ENCODE measurements at regions not wholly inside any gene's neighbourhood (a gene's known extent, or its start where the extent isn't known, plus 50 kb on each side); places are given as distances from the start of the nearest gene placed in this dataset.
A peak's percentile ranks its signal among the peaks of the same experiment; 100 is the strongest.
"Not testable (repeated sequence)": the region's sequence is repeated elsewhere in the genome, so short reads cannot be mapped to it uniquely, and the experiment has no call there.

DNA sequence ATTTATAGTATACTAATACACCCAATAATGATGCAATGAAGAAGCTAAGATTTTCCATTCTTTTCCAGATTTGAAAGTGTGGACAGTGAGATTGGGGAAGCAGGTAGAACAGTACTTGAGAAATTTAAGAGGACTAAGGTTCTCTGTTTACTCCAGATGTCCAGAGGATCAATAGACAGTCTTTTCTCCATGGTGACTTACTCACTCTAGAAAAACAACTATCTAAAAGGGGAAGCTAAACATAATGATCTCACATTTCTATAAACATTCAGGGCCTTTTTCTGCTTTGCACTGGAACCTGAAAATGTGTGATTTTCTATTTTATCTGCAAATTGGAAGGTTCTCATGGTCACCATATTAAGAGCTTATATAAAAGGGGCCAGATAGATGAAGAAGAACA lies 93.9 kb upstream of the ZBTB18 start:
- no peak overlapping the region for H3K4me3 ChIP-seq (ENCODE audit: low read depth, low read length)
- no peak for DNase-seq (ENCODE audit: low read depth)
- TF ChIP-seq POLR2A (IDR thresholded peaks at IDR 0.05; ENCODE audit: extremely low read depth, insufficient read length) (no peak), MYC (IDR thresholded peaks at IDR 0.05; ENCODE audit: low read depth, low read length) (no peak)
- TF ChIP-seq, protein P1, sequence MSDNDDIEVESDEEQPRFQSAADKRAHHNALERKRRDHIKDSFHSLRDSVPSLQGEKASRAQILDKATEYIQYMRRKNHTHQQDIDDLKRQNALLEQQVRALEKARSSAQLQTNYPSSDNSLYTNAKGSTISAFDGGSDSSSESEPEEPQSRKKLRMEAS (IDR thresholded peaks at IDR 0.05; ENCODE audit: low read depth, low read length) = no peak
- TF ChIP-seq, protein P2, sequence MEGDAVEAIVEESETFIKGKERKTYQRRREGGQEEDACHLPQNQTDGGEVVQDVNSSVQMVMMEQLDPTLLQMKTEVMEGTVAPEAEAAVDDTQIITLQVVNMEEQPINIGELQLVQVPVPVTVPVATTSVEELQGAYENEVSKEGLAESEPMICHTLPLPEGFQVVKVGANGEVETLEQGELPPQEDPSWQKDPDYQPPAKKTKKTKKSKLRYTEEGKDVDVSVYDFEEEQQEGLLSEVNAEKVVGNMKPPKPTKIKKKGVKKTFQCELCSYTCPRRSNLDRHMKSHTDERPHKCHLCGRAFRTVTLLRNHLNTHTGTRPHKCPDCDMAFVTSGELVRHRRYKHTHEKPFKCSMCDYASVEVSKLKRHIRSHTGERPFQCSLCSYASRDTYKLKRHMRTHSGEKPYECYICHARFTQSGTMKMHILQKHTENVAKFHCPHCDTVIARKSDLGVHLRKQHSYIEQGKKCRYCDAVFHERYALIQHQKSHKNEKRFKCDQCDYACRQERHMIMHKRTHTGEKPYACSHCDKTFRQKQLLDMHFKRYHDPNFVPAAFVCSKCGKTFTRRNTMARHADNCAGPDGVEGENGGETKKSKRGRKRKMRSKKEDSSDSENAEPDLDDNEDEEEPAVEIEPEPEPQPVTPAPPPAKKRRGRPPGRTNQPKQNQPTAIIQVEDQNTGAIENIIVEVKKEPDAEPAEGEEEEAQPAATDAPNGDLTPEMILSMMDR (IDR thresholded peaks at IDR 0.05; ENCODE audit: low read depth, low read length) = no peak

DNA sequence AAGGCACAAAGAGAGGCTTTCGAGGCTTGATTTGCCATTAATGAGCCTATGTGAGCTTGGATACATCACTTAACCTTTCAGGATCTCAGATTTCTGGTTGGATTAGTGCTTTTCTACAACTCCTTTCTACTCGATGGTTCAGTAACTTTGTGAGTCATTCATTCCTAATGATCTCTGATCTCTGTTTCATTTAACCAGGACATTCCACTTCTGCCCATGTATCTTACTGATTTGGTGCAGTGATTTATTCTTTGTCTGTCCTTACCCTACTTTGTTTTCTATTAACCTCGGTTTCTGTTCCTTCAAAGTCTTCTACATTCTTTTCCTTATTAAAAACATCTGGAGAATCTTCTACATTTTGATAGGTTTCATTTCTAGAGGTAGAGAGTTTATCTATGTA lies 94.6 kb upstream of the ZBTB18 start:
- no peak overlapping the region for H3K4me3 ChIP-seq (ENCODE audit: low read depth, low read length)
- DNase-seq (ENCODE audit: low read depth) = no peak
- no peak for TF ChIP-seq MYC (IDR thresholded peaks at IDR 0.05; ENCODE audit: low read depth, low read length)
- TF ChIP-seq POLR2A (IDR thresholded peaks at IDR 0.05; ENCODE audit: extremely low read depth, insufficient read length) = no peak

DNA sequence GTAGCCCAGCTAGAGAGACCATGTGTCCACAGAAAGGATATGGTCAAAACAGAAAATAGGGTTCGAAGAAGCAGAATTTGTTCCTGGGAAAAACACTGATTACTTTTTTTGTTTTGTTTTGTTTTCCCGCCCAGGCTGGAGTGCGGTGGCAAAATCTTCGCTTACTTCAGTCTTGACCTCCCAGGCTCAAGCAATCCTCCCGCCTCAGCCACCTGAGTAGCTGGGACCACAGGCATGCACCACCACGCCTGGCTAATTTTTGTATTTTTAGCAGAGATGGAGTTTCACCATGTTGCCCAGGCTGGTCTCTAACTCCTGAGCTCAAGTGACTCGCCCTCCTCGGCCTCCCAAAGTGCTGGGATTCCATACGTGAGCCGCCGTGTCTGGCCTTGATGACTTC lies 99.9 kb upstream of the ZBTB18 start:
- DNase-seq (ENCODE audit: low read depth) = not testable (repeated sequence)

DNA sequence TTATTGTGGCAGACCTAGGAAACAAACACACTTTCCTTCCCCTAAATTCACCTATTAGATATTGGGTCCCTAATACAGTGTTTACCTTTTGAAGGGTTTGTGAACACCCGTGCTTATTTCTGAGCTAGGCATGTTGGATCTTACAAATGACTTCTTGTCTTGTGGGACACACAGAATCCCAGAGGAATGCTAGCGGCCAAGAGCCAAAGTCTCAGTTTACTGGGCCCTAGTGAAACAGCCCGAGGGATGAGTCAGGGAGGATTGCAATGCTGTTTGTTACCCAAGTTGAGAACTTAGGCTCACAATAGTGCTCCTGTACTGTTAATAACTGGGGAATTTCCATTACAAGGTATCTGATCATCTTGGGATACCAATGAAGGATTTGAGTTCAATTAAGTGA lies 100.1 kb upstream of the AKT3 start:
- no peak for TF ChIP-seq POLR2A (IDR thresholded peaks at IDR 0.05; ENCODE audit: extremely low read depth, insufficient read length)
- TF ChIP-seq, protein P2 (IDR thresholded peaks at IDR 0.05; ENCODE audit: low read depth, low read length) = no peak
- DNase-seq (ENCODE audit: low read depth) = no peak
- no peak overlapping the region for H3K4me3 ChIP-seq (ENCODE audit: low read depth, low read length)

More for the DNA sequence above, 99.9 kb upstream of the ZBTB18 start:
- not testable (repeated sequence) for H3K4me3 ChIP-seq (ENCODE audit: low read depth, low read length)

DNA sequence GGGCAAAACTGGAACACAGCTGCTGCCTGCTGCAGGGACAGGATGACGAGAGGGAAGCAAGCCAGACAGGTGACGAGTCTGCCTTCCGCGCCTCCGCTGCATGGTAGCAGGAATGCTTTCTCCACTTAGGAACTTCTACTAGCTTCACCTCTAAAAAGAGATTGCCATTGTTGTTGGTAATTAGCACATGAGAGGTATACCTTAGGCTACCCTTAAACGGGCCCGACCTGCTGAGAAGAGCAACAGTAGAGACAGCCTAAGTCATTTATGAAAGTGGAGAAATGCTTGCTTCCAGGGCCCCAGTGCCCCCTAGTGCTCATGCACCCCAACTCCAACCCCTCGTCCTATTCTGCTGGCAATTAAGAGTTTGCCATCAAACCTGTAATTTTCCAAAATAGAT lies 96.9 kb upstream of the AKT3 start:
- no peak for TF ChIP-seq POLR2A (IDR thresholded peaks at IDR 0.05; ENCODE audit: extremely low read depth, insufficient read length)
- no peak for TF ChIP-seq MYC (IDR thresholded peaks at IDR 0.05; ENCODE audit: low read depth, low read length)
- TF ChIP-seq, protein P1 (IDR thresholded peaks at IDR 0.05; ENCODE audit: low read depth, low read length) = no peak
- TF ChIP-seq, protein P2 (IDR thresholded peaks at IDR 0.05; ENCODE audit: low read depth, low read length) = peak; percentile 65
- peak; percentile 47 for DNase-seq (ENCODE audit: low read depth)
- no peak overlapping the region for H3K4me3 ChIP-seq (ENCODE audit: low read depth, low read length)

DNA sequence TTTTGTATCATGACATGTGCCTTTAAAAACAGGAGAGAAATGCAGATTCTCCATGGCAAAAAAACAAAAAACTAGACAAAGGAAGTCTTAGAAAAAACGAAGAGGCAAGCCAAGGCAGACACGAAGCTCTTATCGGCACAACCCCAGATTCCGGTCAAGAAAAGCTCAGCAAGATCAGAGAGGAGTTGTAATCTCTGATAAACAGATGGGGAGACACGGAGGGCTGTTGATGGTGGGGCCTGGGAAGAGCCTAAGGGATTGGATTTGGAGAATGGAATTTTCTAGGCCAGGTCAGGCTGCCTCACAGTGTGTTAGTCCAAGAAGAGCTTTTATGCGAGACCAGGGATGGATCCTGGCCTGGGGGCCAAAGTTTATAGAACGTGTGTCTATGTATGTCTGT lies 96.2 kb upstream of the AKT3 start:
- TF ChIP-seq, protein P1 (IDR thresholded peaks at IDR 0.05; ENCODE audit: low read depth, low read length) = no peak
- TF ChIP-seq, protein P2 (IDR thresholded peaks at IDR 0.05; ENCODE audit: low read depth, low read length) = no peak
- DNase-seq (ENCODE audit: low read depth) = no peak
- no peak overlapping the region for H3K4me3 ChIP-seq (ENCODE audit: low read depth, low read length)

DNA sequence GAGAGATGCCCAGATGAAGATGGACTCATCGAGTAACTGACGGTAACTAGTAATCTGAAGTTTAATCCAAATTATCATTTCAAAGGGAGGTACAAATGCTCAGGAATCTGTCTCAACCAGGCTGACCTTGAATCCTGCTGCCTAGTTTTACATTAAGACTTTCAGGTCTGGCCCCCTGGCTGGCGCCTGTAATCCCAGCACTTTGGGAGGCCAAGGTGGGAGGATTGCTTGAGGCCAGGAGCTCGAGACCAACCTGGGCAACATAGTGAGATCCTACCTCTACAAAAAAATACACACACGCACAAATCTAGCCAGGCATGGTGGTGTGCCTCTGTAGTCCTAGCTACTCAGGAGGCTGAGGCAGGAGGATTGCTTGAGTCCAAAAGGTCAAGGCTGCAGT lies 95.7 kb upstream of the AKT3 start:
- no peak overlapping the region for H3K4me3 ChIP-seq (ENCODE audit: low read depth, low read length)
- no peak for DNase-seq (ENCODE audit: low read depth)
- TF ChIP-seq, protein P1 (IDR thresholded peaks at IDR 0.05; ENCODE audit: low read depth, low read length) = no peak
- TF ChIP-seq MYC (IDR thresholded peaks at IDR 0.05; ENCODE audit: low read depth, low read length) (no peak), POLR2A (IDR thresholded peaks at IDR 0.05; ENCODE audit: extremely low read depth, insufficient read length) (no peak)
- TF ChIP-seq, protein P2 (IDR thresholded peaks at IDR 0.05; ENCODE audit: low read depth, low read length) = no peak

Measured in NB4 (cell line).